PC-9 (cell line): ENCODE measurements at regions not wholly inside any gene's neighbourhood (a gene's known extent, or its start where the extent isn't known, plus 50 kb on each side); places are given as distances from the start of the nearest gene placed in this dataset.

Experiments used
- CTCF ChIP-seq: fragments of 200-600 bp; sonication (generic); conservative IDR thresholded peaks from 2 replicates; pipeline ENCODE4 v1.6.1; 2017; ENCODE audit warnings: mixed run types, antibody characterized with exemption, mild to moderate bottlenecking, moderate library complexity
- EZH2 ChIP-seq: fragments of 200-600 bp; sonication (generic); IDR thresholded peaks from 2 replicates; pipeline ENCODE4 v1.8.0; 2017; ENCODE audit warnings: antibody characterized with exemption, low read depth

- TF ChIP-seq CTCF, result no peak
- TF ChIP-seq EZH2, result no peak
These were observed 764.9 kb upstream of the MMS22L start for GRCh38 chr6:98047871-98048270.
